ENCODE measurements at regions not wholly inside any gene's neighbourhood (a gene's known extent, or its start where the extent isn't known, plus 50 kb on each side); places are given as distances from the start of the nearest gene placed in this dataset.
"Not testable (repeated sequence)": the region's sequence is repeated elsewhere in the genome, so short reads cannot be mapped to it uniquely, and the experiment has no call there.

DNA sequence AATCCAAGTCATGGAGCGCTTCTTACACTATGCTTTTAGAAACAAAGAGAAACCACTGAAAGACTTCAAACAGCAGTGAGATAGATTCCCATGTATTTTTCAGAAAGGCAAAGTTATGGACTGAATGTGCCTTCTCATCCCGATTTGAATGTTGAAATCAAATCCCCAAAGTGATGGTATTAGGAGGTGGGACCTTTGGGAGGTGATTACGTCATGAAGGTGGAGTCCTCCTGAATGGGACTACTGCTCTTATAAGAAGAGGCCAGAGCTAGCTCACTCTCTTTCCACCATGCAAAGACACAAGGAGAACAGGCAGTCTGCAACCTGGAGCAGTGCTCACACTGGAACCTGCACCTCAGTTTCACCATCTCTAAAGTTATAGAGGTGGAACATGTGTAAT is 1279.8 kb downstream of the GATA3 start:
- Histone ChIP-seq H3K4me3 (no peak overlapping the region), H3K36me3 (ENCODE audit: low read depth) (no peaks in the 10 kb centered on the region), H3K4me1 (ENCODE audit: low read depth) (no peaks in the 10 kb centered on the region), H3K9me3 (no peaks in the 10 kb centered on the region)
- TF ChIP-seq, protein P1, sequence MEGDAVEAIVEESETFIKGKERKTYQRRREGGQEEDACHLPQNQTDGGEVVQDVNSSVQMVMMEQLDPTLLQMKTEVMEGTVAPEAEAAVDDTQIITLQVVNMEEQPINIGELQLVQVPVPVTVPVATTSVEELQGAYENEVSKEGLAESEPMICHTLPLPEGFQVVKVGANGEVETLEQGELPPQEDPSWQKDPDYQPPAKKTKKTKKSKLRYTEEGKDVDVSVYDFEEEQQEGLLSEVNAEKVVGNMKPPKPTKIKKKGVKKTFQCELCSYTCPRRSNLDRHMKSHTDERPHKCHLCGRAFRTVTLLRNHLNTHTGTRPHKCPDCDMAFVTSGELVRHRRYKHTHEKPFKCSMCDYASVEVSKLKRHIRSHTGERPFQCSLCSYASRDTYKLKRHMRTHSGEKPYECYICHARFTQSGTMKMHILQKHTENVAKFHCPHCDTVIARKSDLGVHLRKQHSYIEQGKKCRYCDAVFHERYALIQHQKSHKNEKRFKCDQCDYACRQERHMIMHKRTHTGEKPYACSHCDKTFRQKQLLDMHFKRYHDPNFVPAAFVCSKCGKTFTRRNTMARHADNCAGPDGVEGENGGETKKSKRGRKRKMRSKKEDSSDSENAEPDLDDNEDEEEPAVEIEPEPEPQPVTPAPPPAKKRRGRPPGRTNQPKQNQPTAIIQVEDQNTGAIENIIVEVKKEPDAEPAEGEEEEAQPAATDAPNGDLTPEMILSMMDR (IDR thresholded peaks at IDR 0.05), result no peak
- DNase-seq (no peak), ATAC-seq (no peak)
- intact Hi-C loops (cut with DNase I, micrococcal nuclease), result no loop called here

DNA sequence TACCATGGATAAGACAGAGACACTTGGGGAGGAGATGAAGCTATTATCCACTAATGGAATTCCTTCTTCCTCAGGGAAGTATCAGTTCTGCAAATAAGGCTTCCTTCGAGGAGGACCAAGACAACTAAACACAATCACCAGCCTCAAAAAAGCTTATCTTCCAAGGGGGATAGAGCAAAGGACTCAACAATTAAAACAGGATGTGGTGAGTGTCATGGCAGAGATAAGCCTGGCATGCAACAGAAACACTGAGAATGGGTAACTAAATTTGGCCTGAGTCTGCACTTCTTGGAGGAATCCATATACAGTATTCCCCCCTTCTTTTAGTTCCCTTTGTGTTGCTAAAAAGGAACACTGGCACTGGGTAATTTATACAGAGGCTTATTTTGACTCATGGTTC is 1285.2 kb downstream of the GATA3 start:
- Histone ChIP-seq H3K36me3 (ENCODE audit: low read depth) (no peaks in the 10 kb centered on the region), H3K4me3 (no peak overlapping the region), H3K9me3 (no peaks in the 10 kb centered on the region), H3K4me1 (ENCODE audit: low read depth) (no peaks in the 10 kb centered on the region)
- ATAC-seq (no peak), DNase-seq (no peak)
- TF ChIP-seq, protein P1 (IDR thresholded peaks at IDR 0.05), result no peak
- intact Hi-C loops (cut with DNase I, micrococcal nuclease), result no loop called here

DNA sequence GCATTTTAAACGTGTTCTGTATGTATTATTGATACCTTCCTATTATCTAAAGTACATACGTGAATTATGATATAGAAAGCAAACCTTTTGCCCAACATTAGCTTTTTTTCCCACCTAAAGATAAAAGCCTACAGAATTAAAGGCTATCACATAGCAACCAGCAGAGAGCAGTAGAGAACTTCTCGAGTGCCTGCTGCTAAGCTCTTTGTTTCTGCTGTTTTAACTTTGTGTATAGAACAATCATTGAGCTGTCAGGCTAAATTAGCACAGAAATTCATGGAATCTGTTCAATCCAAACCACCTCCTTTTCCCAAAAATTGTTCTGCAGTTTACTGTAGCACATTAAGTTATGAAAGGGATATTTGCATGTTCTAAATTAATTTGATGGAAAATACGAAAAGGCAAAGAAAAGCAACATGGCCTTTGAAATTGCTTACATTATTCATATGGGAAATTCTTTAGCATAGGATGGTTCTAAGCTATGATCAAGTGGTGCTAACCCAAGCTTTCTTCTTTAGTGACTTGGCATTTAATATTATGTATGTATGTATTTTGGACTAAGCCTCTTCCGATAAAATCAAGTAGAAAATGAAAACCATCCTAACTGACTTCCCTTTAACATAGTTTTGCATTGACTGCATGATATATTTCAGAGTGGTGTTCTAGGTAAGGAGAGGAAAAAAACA is 1288.5 kb downstream of the GATA3 start:
- TF ChIP-seq, protein P1 (IDR thresholded peaks at IDR 0.05), result no peak
- intact Hi-C loops (cut with DNase I, micrococcal nuclease), result no loop called here
- Histone ChIP-seq H3K4me3 (no peak overlapping the region), H3K4me1 (ENCODE audit: low read depth) (no peaks in the 10 kb centered on the region), H3K36me3 (ENCODE audit: low read depth) (no peaks in the 10 kb centered on the region), H3K9me3 (no peaks in the 10 kb centered on the region)
- DNase-seq (no peak), ATAC-seq (no peak)

DNA sequence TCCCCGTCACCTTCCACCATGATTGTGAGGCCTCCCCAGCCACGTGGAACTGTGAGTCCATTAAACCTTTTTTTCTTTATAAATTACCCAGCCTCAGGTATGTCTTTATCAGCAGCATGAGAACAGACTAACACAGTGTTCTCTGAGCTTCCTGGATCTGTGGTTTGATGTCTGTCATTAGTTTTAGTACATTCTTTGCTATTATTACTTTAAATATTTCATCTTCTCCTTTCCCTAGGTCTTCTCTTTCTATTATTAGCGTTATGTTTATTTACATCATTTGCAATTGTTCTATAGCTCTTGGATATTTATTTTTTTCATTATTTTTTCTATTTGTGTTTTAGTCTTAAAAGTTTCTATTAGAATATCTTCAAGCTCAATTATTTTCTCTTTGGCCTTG is 1293.4 kb downstream of the GATA3 start:
- intact Hi-C loops (cut with DNase I, micrococcal nuclease); H3K4me1 ChIP-seq (ENCODE audit: low read depth); H3K9me3 ChIP-seq; H3K36me3 ChIP-seq (ENCODE audit: low read depth); ATAC-seq; H3K4me3 ChIP-seq; DNase-seq: not testable (repeated sequence)

DNA sequence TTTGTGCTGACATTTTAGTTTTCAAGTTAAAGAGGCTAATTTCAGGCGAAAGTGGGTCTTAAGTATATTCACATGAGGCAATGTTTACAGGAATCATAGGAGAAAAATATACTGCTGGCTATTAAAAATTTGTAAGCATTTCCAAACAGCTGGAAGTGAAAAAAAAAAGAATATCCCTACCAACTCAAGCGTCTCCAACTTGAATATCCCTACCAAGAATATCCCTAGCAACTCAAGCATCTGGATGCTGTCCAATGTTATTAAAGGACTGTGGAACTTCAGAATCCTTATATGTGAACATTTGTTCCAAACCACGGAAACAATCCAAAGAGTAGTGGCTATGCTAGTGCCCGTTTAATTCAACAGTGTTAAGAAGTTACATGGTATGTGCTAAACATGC is 1303.0 kb downstream of the GATA3 start:
- no peaks in the 10 kb centered on the region for H3K4me1 ChIP-seq (ENCODE audit: low read depth)
- no peaks in the 10 kb centered on the region for H3K36me3 ChIP-seq (ENCODE audit: low read depth)
- DNase-seq, result no peak
- intact Hi-C loops (cut with DNase I, micrococcal nuclease), result no loop called here
- TF ChIP-seq, protein P1 (IDR thresholded peaks at IDR 0.05), result no peak
- ATAC-seq, result no peak
- no peak overlapping the region for H3K4me3 ChIP-seq
- no peaks in the 10 kb centered on the region for H3K9me3 ChIP-seq

DNA sequence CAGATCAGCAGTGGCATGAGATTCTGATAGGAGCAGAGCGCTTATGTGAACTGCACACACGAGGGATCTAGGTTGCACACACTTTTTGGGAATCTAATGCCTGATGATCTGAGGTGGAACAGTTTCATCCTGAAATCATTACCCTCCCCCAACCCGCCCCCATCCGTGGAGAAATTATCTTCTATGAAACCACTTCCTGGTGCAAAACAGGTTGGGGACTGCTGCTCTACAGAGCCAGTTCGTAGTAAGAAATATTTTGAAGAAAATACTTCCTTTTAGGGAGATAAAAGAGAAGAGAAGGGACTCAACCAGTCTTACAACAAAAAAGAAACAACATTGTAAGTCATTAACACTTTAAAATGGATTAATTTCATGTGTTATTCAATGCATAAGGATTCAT is 1308.2 kb downstream of the GATA3 start:
- DNase-seq (no peak), ATAC-seq (no peak)
- Histone ChIP-seq H3K4me1 (ENCODE audit: low read depth) (no peaks in the 10 kb centered on the region), H3K9me3 (no peaks in the 10 kb centered on the region), H3K36me3 (ENCODE audit: low read depth) (no peaks in the 10 kb centered on the region), H3K4me3 (no peak overlapping the region)
- TF ChIP-seq, protein P1 (IDR thresholded peaks at IDR 0.05), result no peak
- intact Hi-C loops (cut with DNase I, micrococcal nuclease), result no loop called here

All from mucosa of descending colon (tissue), 3 donors.